MM.1S (cell line): ENCODE measurements at regions not wholly inside any gene's neighbourhood (a gene's known extent, or its start where the extent isn't known, plus 50 kb on each side); places are given as distances from the start of the nearest gene placed in this dataset.

ENCODE experiments used
- DNase-seq: peaks from one replicate; pipeline ENCODE4 v3.0.0-alpha.2; 2015
- H2AFZ ChIP-seq: fragments of 300-600 bp; sonication (generic); 2 replicates; pipeline ENCODE4 v1.6.0; 2016; ENCODE audit warnings: antibody characterized with exemption, low read length
- H3F3A ChIP-seq: fragments of 300-600 bp; sonication (generic); 2 replicates; pipeline ENCODE4 v1.6.1; 2016; ENCODE audit warnings: mild to moderate bottlenecking, antibody characterized with exemption, low read length, moderate library complexity, mixed read lengths; ENCODE audit not compliant: insufficient read depth
- H3K27ac ChIP-seq: fragments of 300-600 bp; sonication (generic); 2 replicates; pipeline ENCODE4 v1.5.1; 2016; ENCODE audit warnings: mild to moderate bottlenecking, low read length
- H3K27me3 ChIP-seq: fragments of 300-600 bp; sonication (generic); replicated peaks from 2 replicates; pipeline ENCODE4 v1.6.0; 2016; ENCODE audit warnings: low read length; ENCODE audit not compliant: insufficient read depth
- H3K36me3 ChIP-seq: fragments of 300-600 bp; sonication (generic); replicated peaks from 2 replicates; pipeline ENCODE4 v1.6.1; 2016; ENCODE audit warnings: mild to moderate bottlenecking, low read length, mixed read lengths; ENCODE audit not compliant: insufficient read depth
- H3K4me1 ChIP-seq: fragments of 300-600 bp; sonication (generic); 2 replicates; pipeline ENCODE4 v1.6.1; 2016; ENCODE audit warnings: low read length, mixed read lengths
- H3K4me2 ChIP-seq: fragments of 300-600 bp; sonication (generic); 2 replicates; pipeline ENCODE4 v1.6.0; 2016; ENCODE audit warnings: low read depth, low read length
- H3K4me3 ChIP-seq: fragments of 300-600 bp; sonication (generic); 2 replicates; pipeline ENCODE4 v1.5.1; 2016; ENCODE audit warnings: low read length, mixed read lengths
- H3K79me2 ChIP-seq: fragments of 300-600 bp; sonication (generic); 2 replicates; pipeline ENCODE4 v1.6.1; 2016; ENCODE audit warnings: mixed run types, low read length, mixed read lengths
- H3K9ac ChIP-seq: fragments of 300-600 bp; sonication (generic); 2 replicates; pipeline ENCODE4 v1.6.1; 2016; ENCODE audit warnings: low read length, mixed read lengths
- H3K9me2 ChIP-seq: fragments of 300-600 bp; sonication (generic); replicated peaks from 2 replicates; pipeline ENCODE4 v1.6.1; 2016; ENCODE audit warnings: mild to moderate bottlenecking, low read length, mixed read lengths; ENCODE audit not compliant: insufficient read depth
- H3K9me3 ChIP-seq: fragments of 300-600 bp; sonication (generic); replicated peaks from 2 replicates; pipeline ENCODE4 v1.6.1; 2016; ENCODE audit warnings: mild to moderate bottlenecking, low read length, mixed read lengths; ENCODE audit not compliant: insufficient read depth
- H4K20me1 ChIP-seq: fragments of 300-600 bp; sonication (generic); 2 replicates; pipeline ENCODE4 v1.6.1; 2016; ENCODE audit warnings: mild to moderate bottlenecking, low read length, moderate library complexity, mixed read lengths; ENCODE audit not compliant: insufficient read depth
- EZH2 ChIP-seq: fragments of 300-600 bp; sonication (generic); optimal IDR thresholded peaks from 2 replicates; pipeline ENCODE3; 2017; ENCODE audit warnings: low read depth, mild to moderate bottlenecking, antibody characterized with exemption, low read length, mixed read lengths
- EZH2phosphoT487 ChIP-seq: fragments of 300-600 bp; sonication (generic); IDR thresholded peaks from 2 replicates; pipeline ENCODE4 v1.6.1; 2018; ENCODE audit warnings: antibody characterized with exemption, low read length
- TF ChIP-seq, protein P1 (sequence below): fragments of 300-600 bp; sonication (generic); IDR thresholded peaks from 2 replicates; pipeline ENCODE4 v1.5.1; 2016; ENCODE audit warnings: antibody characterized with exemption, low read length, mixed read lengths

- Histone ChIP-seq H2AFZ (no peak overlapping the region), H3K79me2 (no peaks in the 10 kb centered on the region), H3K4me1 (no peaks in the 10 kb centered on the region), H3K27ac (no peak overlapping the region), H3K4me3 (no peak overlapping the region), H3K9me2 (no peaks in the 10 kb centered on the region), H3K9ac (no peak overlapping the region), H3K9me3 (no peaks in the 10 kb centered on the region), H3K36me3 (no peaks in the 10 kb centered on the region), H3K27me3 (no peaks in the 10 kb centered on the region), H4K20me1 (no peaks in the 10 kb centered on the region), H3K4me2 (no peak overlapping the region), H3F3A (no peaks in the 10 kb centered on the region)
- TF ChIP-seq, protein P1, sequence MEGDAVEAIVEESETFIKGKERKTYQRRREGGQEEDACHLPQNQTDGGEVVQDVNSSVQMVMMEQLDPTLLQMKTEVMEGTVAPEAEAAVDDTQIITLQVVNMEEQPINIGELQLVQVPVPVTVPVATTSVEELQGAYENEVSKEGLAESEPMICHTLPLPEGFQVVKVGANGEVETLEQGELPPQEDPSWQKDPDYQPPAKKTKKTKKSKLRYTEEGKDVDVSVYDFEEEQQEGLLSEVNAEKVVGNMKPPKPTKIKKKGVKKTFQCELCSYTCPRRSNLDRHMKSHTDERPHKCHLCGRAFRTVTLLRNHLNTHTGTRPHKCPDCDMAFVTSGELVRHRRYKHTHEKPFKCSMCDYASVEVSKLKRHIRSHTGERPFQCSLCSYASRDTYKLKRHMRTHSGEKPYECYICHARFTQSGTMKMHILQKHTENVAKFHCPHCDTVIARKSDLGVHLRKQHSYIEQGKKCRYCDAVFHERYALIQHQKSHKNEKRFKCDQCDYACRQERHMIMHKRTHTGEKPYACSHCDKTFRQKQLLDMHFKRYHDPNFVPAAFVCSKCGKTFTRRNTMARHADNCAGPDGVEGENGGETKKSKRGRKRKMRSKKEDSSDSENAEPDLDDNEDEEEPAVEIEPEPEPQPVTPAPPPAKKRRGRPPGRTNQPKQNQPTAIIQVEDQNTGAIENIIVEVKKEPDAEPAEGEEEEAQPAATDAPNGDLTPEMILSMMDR = no peak
- TF ChIP-seq EZH2phosphoT487 = no peak
- TF ChIP-seq EZH2 = no peak
- DNase-seq = no peak
Observed at GRCh38 chr9:107954312-107954711, 464.7 kb upstream of the KLF4 start.

- Histone ChIP-seq H3K9me2 (no peaks in the 10 kb centered on the region), H3K27ac (no peak overlapping the region), H3F3A (no peaks in the 10 kb centered on the region), H3K36me3 (no peaks in the 10 kb centered on the region), H4K20me1 (no peaks in the 10 kb centered on the region), H3K9me3 (no peaks in the 10 kb centered on the region), H3K27me3 (no peaks in the 10 kb centered on the region), H3K79me2 (no peaks in the 10 kb centered on the region), H3K4me3 (no peak overlapping the region), H3K4me2 (no peak overlapping the region), H3K4me1 (no peaks in the 10 kb centered on the region), H2AFZ (no peak overlapping the region), H3K9ac (no peak overlapping the region)
- TF ChIP-seq, protein P1 = no peak
- TF ChIP-seq EZH2 (no peak), EZH2phosphoT487 (no peak)
- DNase-seq = no peak
Observed at GRCh38 chr9:107953556-107954125, 464.1 kb upstream of the KLF4 start.

DNA sequence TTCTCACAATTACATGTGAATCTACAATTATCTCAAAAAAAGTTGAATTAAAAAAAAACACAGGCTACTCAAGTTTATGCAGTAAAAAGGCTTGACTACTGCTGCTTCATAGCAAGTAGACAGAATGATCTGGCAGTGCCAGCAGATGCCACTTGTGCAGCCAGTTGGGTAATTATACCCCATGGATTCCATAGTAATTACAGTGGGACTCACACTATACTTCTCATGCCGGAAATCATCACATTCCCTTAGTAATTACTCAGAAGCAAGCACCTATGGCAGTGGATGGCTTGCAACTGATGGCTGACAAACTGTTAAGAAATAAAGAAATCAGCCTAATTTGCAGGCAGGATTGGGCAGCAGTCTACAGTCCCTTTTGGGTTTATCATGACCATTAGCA, 463.2 kb upstream of the KLF4 start:
- H3F3A ChIP-seq = no peaks in the 10 kb centered on the region
- no peaks in the 10 kb centered on the region for H3K36me3 ChIP-seq
- no peaks in the 10 kb centered on the region for H4K20me1 ChIP-seq
- no peaks in the 10 kb centered on the region for H3K79me2 ChIP-seq
- no peak for DNase-seq
- H2AFZ ChIP-seq = no peak overlapping the region
- H3K4me2 ChIP-seq = no peak overlapping the region
- no peak for TF ChIP-seq EZH2
- no peak for TF ChIP-seq EZH2phosphoT487
- TF ChIP-seq, protein P1 = no peak
- H3K4me1 ChIP-seq = no peaks in the 10 kb centered on the region
- no peak overlapping the region for H3K9ac ChIP-seq
- H3K9me2 ChIP-seq = no peaks in the 10 kb centered on the region
- no peaks in the 10 kb centered on the region for H3K27me3 ChIP-seq
- H3K4me3 ChIP-seq = no peak overlapping the region
- H3K27ac ChIP-seq = no peak overlapping the region
- H3K9me3 ChIP-seq = no peaks in the 10 kb centered on the region
